Inferior parietal cortex (tissue), 1 donor: ENCODE measurements at regions not wholly inside any gene's neighbourhood (a gene's known extent, or its start where the extent isn't known, plus 50 kb on each side); places are given as distances from the start of the nearest gene placed in this dataset.

Experiments used
- DNase-seq: peaks from one replicate; pipeline ENCODE4 v3.0.0-alpha.2; 2016; ENCODE audit errors: extremely low spot score

GRCh38 chr16:79662122-79662521, 61.6 kb upstream of the MAF start:
- no peak for DNase-seq

GRCh38 chr16:79661578-79661977, 61.0 kb upstream of the MAF start:
- no peak for DNase-seq

- DNase-seq, result no peak
Measured at GRCh38 chr16:79659344-79659743, 58.8 kb upstream of the MAF start.

GRCh38 chr16:79658301-79659033, 57.9 kb upstream of the MAF start:
- DNase-seq, result no peak

GRCh38 chr16:79656553-79657115, 56.1 kb upstream of the MAF start:
- no peak for DNase-seq

- no peak for DNase-seq
Measured at GRCh38 chr16:79653373-79653891, 52.9 kb upstream of the MAF start.

GRCh38 chr16:79651363-79651762, 50.8 kb upstream of the MAF start:
- peak; percentile 43 for DNase-seq
